ENCODE measurements at regions not wholly inside any gene's neighbourhood (a gene's known extent, or its start where the extent isn't known, plus 50 kb on each side); places are given as distances from the start of the nearest gene placed in this dataset.
A peak's percentile ranks its signal among the peaks of the same experiment; 100 is the strongest.

DNA sequence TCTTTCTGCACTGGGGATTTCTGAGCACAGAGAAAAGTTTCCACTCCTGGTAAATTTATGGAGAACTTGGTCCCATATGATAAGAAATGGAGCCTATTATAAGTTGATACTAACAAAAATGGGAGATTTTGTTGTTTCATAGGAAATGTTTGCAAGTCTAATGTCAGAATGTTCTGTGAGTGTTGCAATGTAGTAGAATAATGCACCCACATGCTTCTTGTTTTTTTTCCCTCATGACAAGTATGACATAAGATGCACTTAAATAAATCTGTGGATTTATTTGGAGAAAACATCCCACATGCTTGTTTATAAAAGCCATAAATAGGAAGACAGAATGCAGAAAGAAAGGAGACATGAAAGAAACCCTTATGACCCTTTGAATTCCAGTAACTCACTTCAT lies 50.8 kb upstream of the KCNJ6 start:
- DNase-seq (no peak), ATAC-seq (no peak)
- intact Hi-C loops (cut with micrococcal nuclease): no loop called here

GRCh38 chr21:37968744-37969143 lies 52.5 kb upstream of the KCNJ6 start:
- ATAC-seq: no peak
- intact Hi-C loops (cut with micrococcal nuclease): no loop called here
- DNase-seq: no peak

- no peak for DNase-seq
- intact Hi-C loops (cut with micrococcal nuclease): no loop called here
- peak; percentile 51 for ATAC-seq
Measured at GRCh38 chr21:37970548-37970947, 54.3 kb upstream of the KCNJ6 start.

DNA sequence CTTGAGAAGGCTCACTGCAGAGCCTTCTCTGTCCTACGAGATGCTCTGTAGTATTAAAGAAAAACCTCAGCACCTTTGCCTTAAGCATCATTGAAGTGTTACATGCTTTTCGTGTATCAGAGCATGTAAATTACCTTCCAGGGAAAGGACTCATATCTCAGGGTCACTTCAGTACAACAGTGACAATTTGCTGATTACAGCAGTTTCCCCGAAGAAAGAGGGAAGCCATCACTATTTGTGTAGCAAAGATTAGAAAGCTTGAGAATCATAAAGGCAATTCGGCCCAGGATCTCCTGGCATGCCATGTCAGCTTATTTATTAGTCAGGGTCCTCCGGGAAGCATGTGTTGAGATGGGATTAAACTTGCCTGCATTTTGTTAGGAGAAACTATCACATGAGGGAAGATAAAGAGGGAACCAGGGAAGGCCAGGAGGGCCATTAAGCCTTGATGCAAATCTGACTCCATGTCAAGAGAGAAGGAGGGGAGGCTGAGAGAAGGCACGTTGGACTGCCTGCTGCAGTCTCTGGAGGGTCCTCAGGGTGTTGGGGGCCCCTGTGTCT lies 55.2 kb upstream of the KCNJ6 start:
- no peak for DNase-seq
- intact Hi-C loops (cut with micrococcal nuclease): no loop called here
- ATAC-seq: no peak

- intact Hi-C loops (cut with micrococcal nuclease): no loop called here
- DNase-seq (no peak), ATAC-seq (no peak)
Measured at GRCh38 chr21:37974081-37974480, 57.8 kb upstream of the KCNJ6 start.

- ATAC-seq (no peak), DNase-seq (no peak)
- intact Hi-C loops (cut with micrococcal nuclease): no loop called here
Measured at GRCh38 chr21:37982496-37983318, 66.5 kb upstream of the KCNJ6 start.

DNA sequence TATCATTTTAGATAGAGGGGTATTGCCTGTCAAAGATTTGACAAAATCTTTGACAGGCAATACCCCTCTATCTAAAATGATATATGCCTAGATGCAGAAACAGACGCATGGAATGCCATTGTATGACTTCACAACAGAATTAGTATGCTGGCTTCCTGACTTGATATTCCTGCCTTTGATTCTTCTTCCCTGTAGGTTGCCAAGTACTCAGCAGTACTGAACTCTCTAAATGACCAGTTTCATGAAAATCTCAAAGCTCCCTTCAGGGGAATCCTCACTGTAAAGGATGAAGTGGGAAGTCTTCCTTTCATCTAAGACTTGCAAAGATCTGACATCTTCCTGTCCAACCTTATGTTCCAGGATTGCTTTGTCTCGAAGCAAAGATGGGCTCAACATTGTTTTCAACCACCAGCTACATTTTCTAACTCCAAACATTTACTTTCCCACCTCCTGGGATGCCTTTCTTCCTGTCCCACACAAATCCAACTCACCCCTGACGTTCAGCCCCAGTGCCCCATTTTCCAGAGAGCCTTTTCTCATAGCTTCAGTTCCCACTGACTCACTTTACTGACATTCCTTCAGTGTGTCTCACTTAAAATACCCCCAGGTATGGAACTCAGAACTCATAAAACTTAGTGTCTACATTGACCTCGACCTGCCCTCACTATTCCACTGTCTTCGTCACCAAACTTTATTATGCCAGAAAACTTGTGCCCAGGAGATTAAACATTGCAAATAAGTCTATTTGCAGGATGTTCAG lies 67.3 kb upstream of the KCNJ6 start:
- ATAC-seq: no peak
- intact Hi-C loops (cut with micrococcal nuclease): no loop called here

GRCh38 chr21:37984416-37984815 lies 68.2 kb upstream of the KCNJ6 start:
- ATAC-seq (no peak), DNase-seq (no peak)
- intact Hi-C loops (cut with micrococcal nuclease): no loop called here

More for the DNA sequence above, 67.3 kb upstream of the KCNJ6 start:
- no peak for DNase-seq

DNA sequence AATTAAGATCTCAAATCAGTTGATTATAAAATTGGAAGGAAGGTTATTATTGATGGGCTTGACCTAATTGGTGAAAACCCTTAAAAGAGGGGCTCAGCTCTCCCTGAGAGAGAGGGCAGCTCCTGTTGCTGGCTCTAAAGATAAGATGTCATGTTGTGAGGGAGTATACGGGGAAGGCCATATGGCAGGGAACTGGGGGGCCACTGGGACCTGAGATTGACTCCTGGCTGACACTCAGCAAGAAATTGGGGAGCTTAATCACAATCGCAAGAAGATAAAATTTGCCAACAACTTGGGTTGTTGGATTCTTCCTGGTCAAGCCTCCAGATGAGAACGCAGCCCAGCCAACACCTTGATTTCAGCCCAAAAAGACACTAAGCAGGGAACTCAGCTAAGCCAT lies 69.7 kb upstream of the KCNJ6 start:
- DNase-seq (no peak), ATAC-seq (no peak)
- intact Hi-C loops (cut with micrococcal nuclease): no loop called here

- ATAC-seq (no peak), DNase-seq (no peak)
- intact Hi-C loops (cut with micrococcal nuclease): no loop called here
Measured at GRCh38 chr21:37986751-37987399, 70.6 kb upstream of the KCNJ6 start.

DNA sequence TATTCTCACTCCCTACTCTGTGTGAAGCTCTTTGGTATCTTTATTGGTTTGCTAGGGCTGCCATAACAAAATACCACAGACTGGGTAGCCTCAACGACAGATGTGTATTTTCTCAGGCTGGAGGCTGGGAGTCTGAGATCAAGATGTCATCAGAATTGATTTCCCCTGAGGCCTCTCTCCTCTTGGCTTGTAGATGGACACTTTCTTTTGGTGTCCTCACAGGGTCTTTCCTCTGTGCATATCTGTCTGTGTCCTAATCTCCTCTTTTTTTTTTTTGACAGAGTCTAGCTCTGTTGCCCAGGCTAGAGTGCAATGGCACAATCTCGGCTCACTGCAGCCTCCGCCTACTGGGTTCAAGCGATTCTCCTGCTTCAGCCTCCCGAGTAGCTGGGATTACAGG lies 71.4 kb upstream of the KCNJ6 start:
- no peak for ATAC-seq
- intact Hi-C loops (cut with micrococcal nuclease): no loop called here
- DNase-seq: no peak

DNA sequence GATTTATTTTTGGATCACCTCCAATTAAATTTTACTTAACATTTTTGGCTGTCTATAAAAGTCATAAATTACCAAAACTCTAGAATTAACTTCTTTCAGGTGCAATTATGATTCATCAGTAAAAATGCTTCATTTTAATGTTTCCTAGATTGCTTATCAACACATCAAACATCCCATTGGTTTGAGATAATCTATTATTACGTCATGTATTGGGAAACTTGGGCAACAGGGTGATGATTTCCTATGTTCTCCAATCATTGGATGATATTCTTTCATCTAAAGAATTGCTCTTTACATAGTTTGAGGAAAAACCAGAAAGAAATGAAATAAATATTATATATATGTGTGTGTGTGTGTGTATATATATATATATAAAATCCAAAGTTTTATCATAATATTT lies 76.8 kb upstream of the KCNJ6 start:
- intact Hi-C loops (cut with micrococcal nuclease): no loop called here
- ATAC-seq: no peak

DNA sequence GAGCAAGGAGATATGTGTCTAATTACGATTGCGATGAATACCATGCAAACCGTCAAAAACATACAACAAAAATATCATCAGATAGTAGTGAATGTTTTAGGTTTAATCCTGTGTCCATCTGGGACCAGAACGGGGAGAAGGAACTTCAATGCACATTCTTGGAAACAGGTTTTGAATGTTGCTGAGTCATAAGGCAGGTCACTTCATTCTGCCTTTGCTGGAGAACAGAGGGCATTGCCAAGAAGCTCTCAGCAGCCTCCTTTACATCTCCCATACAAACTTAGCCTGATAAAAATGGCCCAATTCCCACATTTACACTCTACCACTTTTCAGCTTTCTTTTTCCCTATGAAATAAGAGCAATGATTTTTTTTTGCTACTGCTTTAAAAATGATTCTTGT lies 78.0 kb upstream of the KCNJ6 start:
- DNase-seq (no peak), ATAC-seq (peak; percentile 45)
- intact Hi-C loops (cut with micrococcal nuclease): no loop called here

More for the DNA sequence above, 76.8 kb upstream of the KCNJ6 start:
- no peak for DNase-seq

DNA sequence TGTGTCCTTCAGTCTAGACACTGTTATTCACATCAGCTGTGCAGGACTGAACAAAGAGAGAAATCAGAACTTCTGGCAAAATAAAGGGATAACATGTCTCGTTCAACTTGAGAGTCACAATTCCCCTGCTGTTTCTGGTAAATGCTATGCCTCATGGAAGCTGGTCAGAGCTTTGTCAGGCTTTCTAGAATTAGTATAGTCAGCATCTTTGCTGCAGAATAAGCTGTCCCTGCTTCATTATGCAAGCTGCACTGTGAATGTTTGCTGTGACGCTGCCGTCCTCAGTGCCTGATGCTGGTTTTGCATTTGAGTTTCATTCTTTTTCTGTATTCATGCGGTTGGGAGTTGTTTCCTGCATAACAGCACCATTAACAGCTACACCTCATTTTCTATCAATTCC lies 96.4 kb upstream of the KCNJ6 start:
- ATAC-seq (no peak), DNase-seq (no peak)
- intact Hi-C loops (cut with micrococcal nuclease): no loop called here

DNA sequence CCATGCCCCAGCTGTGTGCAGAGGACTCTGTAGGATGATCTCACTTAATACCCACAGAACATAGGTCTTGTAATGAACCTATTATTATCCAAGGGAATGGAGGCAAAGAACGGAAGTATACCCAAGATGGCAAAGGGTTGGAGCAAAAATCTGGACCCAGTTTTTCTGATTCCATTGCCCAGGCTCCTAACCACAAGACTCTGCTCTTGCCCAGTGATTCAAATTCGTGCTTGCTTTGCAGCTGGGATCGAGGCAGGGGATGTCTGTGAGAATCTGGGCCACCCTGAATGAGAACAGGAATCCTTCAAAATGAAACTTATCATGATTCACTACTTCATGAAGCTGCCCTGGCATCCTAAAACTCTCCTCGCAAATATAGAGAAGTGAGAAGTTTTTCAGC lies 97.5 kb upstream of the KCNJ6 start:
- ATAC-seq (no peak), DNase-seq (no peak)
- intact Hi-C loops (cut with micrococcal nuclease): no loop called here

GRCh38 chr21:38014298-38014697 lies 98.0 kb upstream of the KCNJ6 start:
- ATAC-seq: no peak
- no peak for DNase-seq
- intact Hi-C loops (cut with micrococcal nuclease): no loop called here

- DNase-seq (no peak), ATAC-seq (no peak)
- intact Hi-C loops (cut with micrococcal nuclease): no loop called here
Measured at GRCh38 chr21:38027901-38028498, 111.7 kb upstream of the KCNJ6 start.

GRCh38 chr21:38032082-38032801 lies 116.0 kb upstream of the KCNJ6 start:
- no peak for DNase-seq
- intact Hi-C loops (cut with micrococcal nuclease): no loop called here
- ATAC-seq: no peak

DNA sequence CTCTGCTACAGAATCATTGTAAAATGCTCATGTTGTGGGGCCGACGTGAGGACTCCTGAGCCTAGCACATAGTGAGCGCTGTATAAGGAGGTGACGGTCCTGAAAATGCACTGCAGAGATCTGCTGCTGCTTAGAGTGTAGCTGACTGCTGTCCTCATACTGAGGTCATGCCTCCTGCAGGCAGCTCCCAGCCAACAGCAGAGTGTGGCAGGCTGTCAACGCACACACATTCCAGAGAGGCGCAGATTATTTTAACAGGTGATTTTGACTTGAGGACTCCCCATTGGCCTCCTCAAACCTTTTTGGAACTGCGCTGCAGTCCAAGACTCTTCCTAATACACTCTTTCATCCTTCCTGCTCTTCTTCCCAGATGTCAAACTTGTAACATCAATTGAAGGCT lies 119.8 kb upstream of the KCNJ6 start:
- ATAC-seq (peak; percentile 81), DNase-seq (peak; percentile 46)
- intact Hi-C loops (cut with micrococcal nuclease): no loop called here
